Ascending aorta (tissue), 2 donors: ENCODE measurements at regions not wholly inside any gene's neighbourhood (a gene's known extent, or its start where the extent isn't known, plus 50 kb on each side); places are given as distances from the start of the nearest gene placed in this dataset.

Source experiments
- DNase-seq, 2 donors: peaks; one replicate each; pipeline ENCODE4 v3.0.0-alpha.2; 2019; ENCODE audit warnings: low spot score in 2 of 2
- H3K27ac ChIP-seq, 2 donors: fragments of 200-600 bp; sonication (generic); one replicate each; pipeline ENCODE4 v1.5.1; 2016 to 2017; ENCODE audit warnings: mild to moderate bottlenecking in 1 of 2
- H3K27me3 ChIP-seq: fragments of 200-600 bp; sonication (generic); one replicate; pipeline ENCODE4 v1.5.1; 2017
- H3K36me3 ChIP-seq, 2 donors: fragments of 200-600 bp; sonication (generic); one replicate each; pipeline ENCODE4 v1.5.1; 2016
- H3K4me1 ChIP-seq, 2 donors: fragments of 200-600 bp; sonication (generic); one replicate each; pipeline ENCODE4 v1.5.1; 2016 to 2017; ENCODE audit warnings: mild to moderate bottlenecking in 1 of 2
- H3K4me3 ChIP-seq, 2 donors: fragments of 200-600 bp; sonication (generic); one replicate each; pipeline ENCODE4 v1.5.1; 2016 to 2017; ENCODE audit warnings: mild to moderate bottlenecking in 1 of 2
- H3K9me3 ChIP-seq, 2 donors: fragments of 200-600 bp; sonication (generic); one replicate each; pipeline ENCODE4 v1.5.1; 2016
- intact Hi-C: fragments of 100-400 bp; cut with DNase I; formaldehyde crosslinking; loops from one replicate; pipeline ENCODE4 v1.15.1; 2023
- TF ChIP-seq, protein P1 (sequence below), 3 experiments: fragments of 200-600 bp in 2 of 3; fragments of 450-650 bp in 1 of 3; sonication (generic) in 2 of 3; IDR thresholded peaks; one replicate each; pipeline ENCODE4 v1.5.1; 2016 to 2019; ENCODE audit warnings: antibody characterized with exemption in 3 of 3, mild to moderate bottlenecking in 1 of 3, moderate library complexity in 1 of 3

DNA sequence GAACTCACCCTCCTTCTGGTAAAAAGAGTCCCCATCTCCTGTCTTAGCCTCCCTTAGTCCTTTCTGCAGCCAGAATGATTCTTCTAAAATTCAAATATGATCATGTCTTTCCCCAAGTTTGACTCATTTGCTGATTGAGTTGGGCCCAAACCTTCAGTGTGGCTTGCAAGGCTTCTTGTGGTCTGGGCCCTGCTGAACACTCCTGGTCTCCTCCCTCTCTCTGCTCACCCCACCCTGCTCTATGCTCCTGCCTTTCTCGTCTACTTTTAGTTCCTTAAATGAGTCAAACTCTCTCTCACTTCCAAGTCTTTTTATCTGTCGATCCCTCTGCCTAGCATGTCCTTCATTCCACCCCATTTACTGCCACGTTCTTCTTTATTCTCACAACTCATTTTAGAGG, 72.6 kb downstream of the CCR1 start:
- Histone ChIP-seq H3K4me3 (no peak overlapping the region), H3K27me3 (no peaks in the 10 kb centered on the region), H3K9me3 (no peaks in the 10 kb centered on the region), H3K27ac (no peak overlapping the region), H3K4me1 (no peaks in the 10 kb centered on the region), H3K36me3 (no peaks in the 10 kb centered on the region)
- DNase-seq = no peak
- TF ChIP-seq, protein P1, sequence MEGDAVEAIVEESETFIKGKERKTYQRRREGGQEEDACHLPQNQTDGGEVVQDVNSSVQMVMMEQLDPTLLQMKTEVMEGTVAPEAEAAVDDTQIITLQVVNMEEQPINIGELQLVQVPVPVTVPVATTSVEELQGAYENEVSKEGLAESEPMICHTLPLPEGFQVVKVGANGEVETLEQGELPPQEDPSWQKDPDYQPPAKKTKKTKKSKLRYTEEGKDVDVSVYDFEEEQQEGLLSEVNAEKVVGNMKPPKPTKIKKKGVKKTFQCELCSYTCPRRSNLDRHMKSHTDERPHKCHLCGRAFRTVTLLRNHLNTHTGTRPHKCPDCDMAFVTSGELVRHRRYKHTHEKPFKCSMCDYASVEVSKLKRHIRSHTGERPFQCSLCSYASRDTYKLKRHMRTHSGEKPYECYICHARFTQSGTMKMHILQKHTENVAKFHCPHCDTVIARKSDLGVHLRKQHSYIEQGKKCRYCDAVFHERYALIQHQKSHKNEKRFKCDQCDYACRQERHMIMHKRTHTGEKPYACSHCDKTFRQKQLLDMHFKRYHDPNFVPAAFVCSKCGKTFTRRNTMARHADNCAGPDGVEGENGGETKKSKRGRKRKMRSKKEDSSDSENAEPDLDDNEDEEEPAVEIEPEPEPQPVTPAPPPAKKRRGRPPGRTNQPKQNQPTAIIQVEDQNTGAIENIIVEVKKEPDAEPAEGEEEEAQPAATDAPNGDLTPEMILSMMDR (IDR thresholded peaks at IDR 0.05) = no peak
- intact Hi-C loops = no loop called here

GRCh38 chr3:46133285-46133684, 74.8 kb downstream of the CCR1 start:
- Histone ChIP-seq H3K27ac (no peak overlapping the region), H3K36me3 (no peaks in the 10 kb centered on the region), H3K9me3 (no peaks in the 10 kb centered on the region), H3K27me3 (no peaks in the 10 kb centered on the region), H3K4me1 (no peaks in the 10 kb centered on the region), H3K4me3 (no peak overlapping the region)
- intact Hi-C loops = no loop called here
- TF ChIP-seq, protein P1 (IDR thresholded peaks at IDR 0.05) = no peak
- DNase-seq = no peak

GRCh38 chr3:46132565-46132964, 75.5 kb downstream of the CCR1 start:
- Histone ChIP-seq H3K4me3 (no peak overlapping the region), H3K9me3 (no peaks in the 10 kb centered on the region), H3K27me3 (no peaks in the 10 kb centered on the region), H3K36me3 (no peaks in the 10 kb centered on the region), H3K27ac (no peak overlapping the region), H3K4me1 (no peaks in the 10 kb centered on the region)
- TF ChIP-seq, protein P1 (IDR thresholded peaks at IDR 0.05) = no peak
- intact Hi-C loops = no loop called here
- no peak for DNase-seq

- Histone ChIP-seq H3K4me3 (no peak overlapping the region), H3K36me3 (no peaks in the 10 kb centered on the region), H3K27me3 (no peaks in the 10 kb centered on the region), H3K4me1 (no peaks in the 10 kb centered on the region), H3K27ac (no peak overlapping the region), H3K9me3 (no peaks in the 10 kb centered on the region)
- DNase-seq = no peak
- TF ChIP-seq, protein P1 (IDR thresholded peaks at IDR 0.05) = no peak
- intact Hi-C loops = no loop called here
These were observed 76.1 kb downstream of the CCR1 start for GRCh38 chr3:46131884-46132450.

- H3K4me3 ChIP-seq = no peak overlapping the region
- H3K36me3 ChIP-seq = no peaks in the 10 kb centered on the region
- no peaks in the 10 kb centered on the region for H3K4me1 ChIP-seq
- H3K9me3 ChIP-seq = no peaks in the 10 kb centered on the region
- H3K27ac ChIP-seq = no peak overlapping the region
- DNase-seq = no peak
- intact Hi-C loops = no loop called here
- H3K27me3 ChIP-seq = no peaks in the 10 kb centered on the region
- TF ChIP-seq, protein P1 (IDR thresholded peaks at IDR 0.05) = no peak
These were observed 77.3 kb downstream of the CCR1 start for GRCh38 chr3:46130631-46131310.
